CD14-positive monocyte (primary cell): ENCODE measurements at regions not wholly inside any gene's neighbourhood (a gene's known extent, or its start where the extent isn't known, plus 50 kb on each side); places are given as distances from the start of the nearest gene placed in this dataset.
"Not testable (repeated sequence)": the region's sequence is repeated elsewhere in the genome, so short reads cannot be mapped to it uniquely, and the experiment has no call there.

ENCODE experiments used
- DNase-seq, 3 donors: peaks; one replicate each; pipeline ENCODE4 v3.0.0-alpha.2; 2011 to 2022
- H2AFZ ChIP-seq: 2 replicates; pipeline ENCODE4 v1.6.0; 2012; ENCODE audit warnings: mild to moderate bottlenecking, low read depth, low read length, inconsistent platforms; ENCODE audit not compliant: insufficient read depth, poor library complexity, severe bottlenecking
- H3K27ac ChIP-seq, 2 donors: 1 replicate in 1 of 2; 2 replicates in 1 of 2; pipeline ENCODE4 v1.5.1; 2012 to 2013; ENCODE audit warnings: low read length in 2 of 2, control low read depth in 1 of 2, inconsistent platforms in 1 of 2, low read depth in 1 of 2, mild to moderate bottlenecking in 1 of 2
- H3K27me3 ChIP-seq, 2 donors: one replicate each; pipeline versions ENCODE4 v1.6.0 to v1.6.1; 2011 to 2013; ENCODE audit warnings: low read length in 2 of 2; ENCODE audit not compliant: control insufficient read depth in 2 of 2, insufficient read depth in 2 of 2
- H3K36me3 ChIP-seq, 2 donors: replicated peaks in 1 of 2; 1 replicate in 1 of 2; 2 replicates in 1 of 2; pipeline versions ENCODE4 v1.5.1 to v1.6.1; 2012 to 2013; ENCODE audit warnings: low read length in 2 of 2, control low read depth in 1 of 2, inconsistent platforms in 1 of 2, mild to moderate bottlenecking in 1 of 2; ENCODE audit not compliant: insufficient read depth in 2 of 2, control insufficient read depth in 1 of 2
- H3K4me1 ChIP-seq, 2 donors: 1 replicate in 1 of 2; 2 replicates in 1 of 2; pipeline versions ENCODE4 v1.5.1 to v1.6.1; 2012 to 2013; ENCODE audit warnings: low read length in 2 of 2, control low read depth in 1 of 2, inconsistent platforms in 1 of 2, mild to moderate bottlenecking in 1 of 2, moderate library complexity in 1 of 2; ENCODE audit not compliant: insufficient read depth in 2 of 2, control insufficient read depth in 1 of 2
- H3K4me2 ChIP-seq: replicated peaks from 2 replicates; pipeline ENCODE3; 2012; ENCODE audit warnings: low read length, moderate library complexity, mild to moderate bottlenecking; ENCODE audit not compliant: poor library complexity, severe bottlenecking; ENCODE audit errors: extremely low read depth
- H3K4me3 ChIP-seq, 3 experiments: fragments of 200-600 bp in 1 of 3; sonication (generic) in 1 of 3; replicated peaks in 1 of 3; 1 replicate in 2 of 3; 2 replicates in 1 of 3; pipeline ENCODE4 v1.5.1; 2011 to 2013; ENCODE audit warnings: low read length in 3 of 3, mild to moderate bottlenecking in 3 of 3, control low read depth in 2 of 3, low read depth in 2 of 3, inconsistent platforms in 1 of 3, moderate library complexity in 1 of 3
- H3K79me2 ChIP-seq: 2 replicates; pipeline ENCODE4 v1.6.0; 2012; ENCODE audit warnings: mild to moderate bottlenecking, control low read depth, inconsistent platforms, low read length, moderate library complexity; ENCODE audit not compliant: insufficient read depth
- H3K9ac ChIP-seq: 2 replicates; pipeline ENCODE4 v1.6.0; 2017; ENCODE audit warnings: low read length, mild to moderate bottlenecking; ENCODE audit not compliant: insufficient read depth, poor library complexity, severe bottlenecking
- H3K9me3 ChIP-seq, 2 donors: replicated peaks in 1 of 2; 1 replicate in 1 of 2; 2 replicates in 1 of 2; pipeline versions ENCODE4 v1.5.1 to v1.6.1; 2012 to 2013; ENCODE audit warnings: low read length in 2 of 2, control low read depth in 1 of 2; ENCODE audit not compliant: control insufficient read depth in 1 of 2, insufficient read depth in 1 of 2
- H4K20me1 ChIP-seq: 2 replicates; pipeline ENCODE4 v1.6.0; 2012; ENCODE audit warnings: mild to moderate bottlenecking, low read length, control low read depth, moderate library complexity; ENCODE audit not compliant: insufficient read depth
- H3K27ac Mint-ChIP-seq, 7 donors: one replicate each; pipeline ENCODE4 v1.8.0; 2020; ENCODE audit warnings: mild to moderate bottlenecking in 7 of 7, mixed read lengths in 7 of 7, moderate library complexity in 6 of 7, inconsistent platforms in 2 of 7
- H3K27me3 Mint-ChIP-seq, 3 donors: one replicate each; pipeline ENCODE4 v1.8.0; 2021 to 2022; ENCODE audit warnings: low read depth in 3 of 3, mild to moderate bottlenecking in 3 of 3, mixed read lengths in 3 of 3, moderate library complexity in 3 of 3, inconsistent platforms in 1 of 3
- H3K36me3 Mint-ChIP-seq, 2 donors: one replicate each; pipeline ENCODE4 v1.8.0; 2020; ENCODE audit warnings: mixed read lengths in 2 of 2, inconsistent platforms in 1 of 2, mild to moderate bottlenecking in 1 of 2
- H3K4me1 Mint-ChIP-seq: one replicate; pipeline ENCODE4 v1.8.0; 2020; ENCODE audit warnings: mild to moderate bottlenecking, mixed read lengths
- H3K4me3 Mint-ChIP-seq, 2 donors: one replicate each; pipeline ENCODE4 v1.8.0; 2020; ENCODE audit warnings: mild to moderate bottlenecking in 2 of 2, mixed read lengths in 2 of 2, moderate library complexity in 1 of 2
- H3K9me3 Mint-ChIP-seq, 7 donors: one replicate each; pipeline ENCODE4 v1.8.0; 2020 to 2022; ENCODE audit warnings: mixed read lengths in 7 of 7, mild to moderate bottlenecking in 6 of 7, moderate library complexity in 6 of 7, inconsistent platforms in 2 of 7
- CTCF ChIP-seq: fragments of 200-600 bp; IDR thresholded peaks from one replicate; pipeline ENCODE4 v1.8.0; 2022; ENCODE audit warnings: antibody characterized with exemption, mild to moderate bottlenecking
- WGBS: methylation state at CpG from one replicate; pipeline ENCODE4 v1.1.5; 2013; ENCODE audit warnings: missing lambda C conversion rate; ENCODE audit not compliant: insufficient coverage; 5-methylcytosine and 5-hydroxymethylcytosine counted together
- intact Hi-C, 2 donors: fragments of 100-400 bp; cut with micrococcal nuclease; formaldehyde crosslinking; loops; one replicate each; pipeline versions ENCODE4 v1.15.0 to v1.15.1; 2023

- Histone ChIP-seq H3K36me3 (no peaks in the 10 kb centered on the region), H3K4me1 (no peaks in the 10 kb centered on the region), H3K4me2 (no peak overlapping the region), H2AFZ (no peak overlapping the region), H3K4me3 (no peak overlapping the region), H4K20me1 (no peaks in the 10 kb centered on the region), H3K27ac (no peak overlapping the region), H3K27me3 (peaks cover 3% of the 10 kb centered on the region in 2 donors), H3K9ac (no peak overlapping the region), H3K9me3 (peaks cover 0 to 10% of the 10 kb centered on the region in 2 donors), H3K79me2 (no peaks in the 10 kb centered on the region)
- no peak for DNase-seq
- Mint-ChIP-seq H3K4me1 (no peaks in the 10 kb centered on the region), H3K9me3 (peaks cover 5 to 15% (median 13%) of the 10 kb centered on the region in 7 donors), H3K36me3 (no peaks in the 10 kb centered on the region), H3K27me3 (peaks cover 0 to 17% (median 16%) of the 10 kb centered on the region in 3 donors), H3K27ac (no peak overlapping the region), H3K4me3 (no peak overlapping the region)
- WGBS = no CpG with 5 or more reads among the region's 2 CpGs
- intact Hi-C loops = no loop called here
- TF ChIP-seq CTCF = no peak
These were observed 60.2 kb upstream of the ATP5MC3 start for GRCh38 chr2:175241691-175242090.

GRCh38 chr2:175240033-175240432 lies 58.5 kb upstream of the ATP5MC3 start:
- H3K4me1 ChIP-seq, H3K9ac ChIP-seq, H2AFZ ChIP-seq, H3K79me2 ChIP-seq, H3K4me1 Mint-ChIP-seq, H3K36me3 Mint-ChIP-seq, H3K4me2 ChIP-seq, H4K20me1 ChIP-seq, H3K4me3 ChIP-seq, H3K27me3 ChIP-seq, DNase-seq, H3K4me3 Mint-ChIP-seq, H3K27ac Mint-ChIP-seq, H3K27ac ChIP-seq, H3K36me3 ChIP-seq, intact Hi-C loops: not testable (repeated sequence)
- H3K9me3 ChIP-seq = peaks cover 0 to 10% of the 10 kb centered on the region in 2 donors
- Mint-ChIP-seq H3K27me3 (peaks cover 0 to 17% (median 14%) of the 10 kb centered on the region in 3 donors), H3K9me3 (peaks cover 5 to 18% (median 13%) of the 10 kb centered on the region in 7 donors)
- WGBS = 88% methylated on average over 1 of the region's 2 CpGs
